NCI-H226 (cell line): ENCODE measurements at regions not wholly inside any gene's neighbourhood (a gene's known extent, or its start where the extent isn't known, plus 50 kb on each side); places are given as distances from the start of the nearest gene placed in this dataset.

Experiments used
- DNase-seq: peaks from one replicate; pipeline ENCODE4 v3.0.0-alpha.2; 2015

DNA sequence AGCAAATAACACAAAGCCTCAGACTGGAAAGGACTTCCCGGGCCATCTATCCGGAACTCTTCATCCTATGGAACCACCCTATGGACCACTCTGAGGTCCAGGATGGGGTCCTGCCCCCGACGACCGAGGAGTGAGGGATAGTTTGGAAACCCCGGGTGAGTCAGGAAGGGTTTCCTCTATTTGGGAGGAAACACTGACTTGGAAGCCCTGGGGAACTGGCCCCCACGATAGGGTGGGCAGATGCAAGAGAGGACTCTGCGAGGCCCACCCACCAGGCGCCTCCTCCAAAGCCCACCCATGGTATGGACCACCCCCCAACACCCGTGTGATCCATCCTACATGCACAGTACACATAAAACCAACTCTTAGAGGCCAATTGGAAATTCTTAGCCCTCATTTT is 69.4 kb downstream of the CPN2 start:
- no peak for DNase-seq

DNA sequence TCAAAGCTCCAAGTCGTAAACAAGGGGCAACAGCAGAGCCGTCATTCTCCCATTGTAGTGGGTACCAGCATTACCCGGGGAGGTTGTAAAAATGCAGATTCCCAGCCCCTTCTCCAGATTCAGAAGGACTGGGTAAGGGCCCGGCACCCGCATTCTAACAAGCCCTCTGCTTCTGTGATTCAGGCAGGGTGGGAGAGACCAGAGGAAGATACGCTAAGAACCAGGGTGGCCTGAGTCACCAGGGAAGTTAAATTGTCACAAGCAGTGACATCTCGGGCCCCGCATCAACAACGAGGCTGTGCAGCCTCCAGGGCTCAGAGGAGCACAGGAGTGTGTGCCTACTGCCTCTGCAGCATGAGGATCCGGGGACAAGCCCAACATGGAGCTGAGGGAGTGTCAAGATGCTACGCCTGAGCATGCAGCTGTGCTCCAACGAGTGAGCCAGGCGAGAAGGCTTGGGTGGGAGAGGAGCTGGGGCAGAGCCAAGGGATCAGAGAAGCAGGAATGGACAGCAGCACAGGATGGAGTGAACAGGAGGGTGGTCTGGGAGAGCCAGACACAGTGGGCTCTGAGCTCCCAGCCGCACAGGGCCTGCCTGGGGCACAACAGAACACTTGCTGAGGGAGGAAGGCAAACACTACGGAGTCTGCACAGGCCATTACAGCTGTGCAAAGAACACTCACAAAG is 68.5 kb downstream of the CPN2 start:
- DNase-seq: no peak

DNA sequence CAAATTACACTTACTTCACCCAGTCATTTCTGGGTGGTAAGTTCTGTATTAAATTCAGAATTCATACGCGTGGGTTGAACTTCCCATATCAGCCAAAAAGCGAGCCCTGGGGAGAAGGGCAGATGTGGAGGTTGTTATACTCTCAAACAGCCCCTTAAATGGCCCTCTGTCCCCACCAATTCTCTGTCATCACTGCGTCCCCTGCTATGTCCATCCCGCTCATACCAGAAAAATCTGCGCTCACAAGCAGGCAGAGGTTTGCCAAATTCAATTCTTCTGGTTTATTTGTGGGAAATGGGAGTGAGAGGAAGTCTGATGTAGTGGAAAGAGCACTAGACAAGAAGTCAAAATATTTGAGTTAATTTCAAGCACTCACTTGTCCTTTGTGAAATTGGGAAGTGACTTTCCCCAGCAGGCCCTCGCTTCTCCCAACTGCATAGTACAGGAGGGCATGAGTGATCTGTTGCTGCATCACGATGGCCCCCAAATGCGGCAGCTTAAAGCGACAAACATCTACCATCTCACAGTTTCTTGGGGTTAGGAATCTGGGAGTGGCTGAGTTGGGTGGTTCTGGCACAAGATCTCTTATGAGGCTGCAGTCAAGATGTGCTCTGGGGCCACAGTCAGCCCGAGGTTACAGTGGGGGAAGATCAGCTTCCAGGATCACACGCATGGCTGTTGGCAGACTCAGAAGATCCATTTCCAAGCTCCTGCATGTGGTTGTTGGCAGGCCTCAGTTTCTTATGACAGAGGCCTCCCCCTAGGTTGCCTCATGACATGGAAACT is 67.7 kb downstream of the CPN2 start:
- DNase-seq: no peak

DNA sequence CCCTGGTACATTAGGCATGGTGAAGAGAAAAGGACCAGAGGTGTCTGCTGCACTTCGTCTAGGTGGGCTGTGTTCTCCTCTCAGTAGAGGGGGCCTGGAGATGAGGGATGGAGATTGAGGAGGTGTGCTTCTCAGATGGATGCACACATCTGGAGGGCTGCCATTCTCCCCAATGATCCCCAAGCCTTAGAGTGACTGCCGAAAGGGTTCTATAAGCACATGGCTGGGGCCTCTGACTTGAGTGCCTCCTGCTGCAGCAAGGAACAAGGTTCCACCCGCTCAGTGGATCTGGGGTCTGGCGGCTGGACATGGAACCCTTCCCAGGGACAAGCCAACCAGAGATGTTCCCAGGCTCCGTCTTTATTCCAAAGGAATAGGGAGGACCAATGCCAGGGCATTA is 66.8 kb downstream of the CPN2 start:
- no peak for DNase-seq

DNA sequence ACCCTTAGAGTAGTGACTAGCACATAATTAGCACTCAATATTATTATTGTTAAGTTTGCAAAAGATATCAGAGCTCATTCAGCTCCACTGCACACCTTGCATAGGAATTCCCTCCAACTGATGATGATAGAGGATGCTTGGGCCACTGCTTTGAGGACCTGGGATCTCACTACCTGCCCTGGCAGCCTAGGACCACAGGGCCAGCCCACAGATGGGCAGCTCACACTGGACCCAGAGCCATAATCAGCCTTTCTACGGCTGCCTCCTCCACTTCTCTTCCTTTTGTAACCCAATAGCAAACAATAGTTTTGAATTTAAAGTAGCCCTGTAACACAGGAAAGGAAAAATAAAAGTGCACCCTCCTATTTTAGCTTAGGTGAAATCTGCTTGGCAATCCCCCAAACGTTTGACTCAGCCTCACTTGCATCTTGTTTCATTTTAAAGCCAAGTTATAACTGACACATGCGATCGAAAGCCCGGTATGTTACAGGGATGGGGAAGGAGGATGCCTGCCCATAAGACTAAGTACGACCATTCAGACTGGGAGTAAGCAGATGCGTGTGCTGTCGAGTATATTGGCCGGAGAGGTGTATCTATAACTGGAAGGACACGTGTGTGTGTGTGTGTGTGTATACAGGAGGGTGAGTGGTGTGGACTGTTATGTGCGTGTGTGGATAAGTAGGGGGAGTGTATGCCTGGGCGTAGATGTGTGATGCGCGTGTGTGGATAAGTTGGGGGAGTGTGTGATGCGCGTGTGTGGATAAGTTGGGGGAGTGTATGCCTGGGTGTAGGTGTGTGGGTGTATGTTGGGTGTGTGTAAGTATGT is 65.9 kb downstream of the CPN2 start:
- DNase-seq: peak; percentile 66

DNA sequence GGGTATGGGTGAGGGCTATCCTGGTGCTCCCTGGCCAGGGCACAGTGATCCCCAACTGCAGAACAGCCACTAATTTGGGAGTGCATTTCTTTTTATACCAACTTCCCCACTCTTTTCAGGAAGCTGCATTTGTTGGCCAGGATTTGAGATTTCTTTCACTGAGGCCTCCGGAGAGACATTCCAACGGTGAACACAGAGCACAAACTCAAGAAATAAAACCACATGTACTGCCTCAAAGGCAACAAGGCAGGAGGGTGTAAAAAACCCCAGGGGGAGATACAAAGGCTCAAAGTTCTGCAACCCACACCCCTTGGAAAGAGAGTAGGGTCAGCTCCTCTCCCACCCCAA is 65.3 kb downstream of the CPN2 start:
- no peak for DNase-seq

DNA sequence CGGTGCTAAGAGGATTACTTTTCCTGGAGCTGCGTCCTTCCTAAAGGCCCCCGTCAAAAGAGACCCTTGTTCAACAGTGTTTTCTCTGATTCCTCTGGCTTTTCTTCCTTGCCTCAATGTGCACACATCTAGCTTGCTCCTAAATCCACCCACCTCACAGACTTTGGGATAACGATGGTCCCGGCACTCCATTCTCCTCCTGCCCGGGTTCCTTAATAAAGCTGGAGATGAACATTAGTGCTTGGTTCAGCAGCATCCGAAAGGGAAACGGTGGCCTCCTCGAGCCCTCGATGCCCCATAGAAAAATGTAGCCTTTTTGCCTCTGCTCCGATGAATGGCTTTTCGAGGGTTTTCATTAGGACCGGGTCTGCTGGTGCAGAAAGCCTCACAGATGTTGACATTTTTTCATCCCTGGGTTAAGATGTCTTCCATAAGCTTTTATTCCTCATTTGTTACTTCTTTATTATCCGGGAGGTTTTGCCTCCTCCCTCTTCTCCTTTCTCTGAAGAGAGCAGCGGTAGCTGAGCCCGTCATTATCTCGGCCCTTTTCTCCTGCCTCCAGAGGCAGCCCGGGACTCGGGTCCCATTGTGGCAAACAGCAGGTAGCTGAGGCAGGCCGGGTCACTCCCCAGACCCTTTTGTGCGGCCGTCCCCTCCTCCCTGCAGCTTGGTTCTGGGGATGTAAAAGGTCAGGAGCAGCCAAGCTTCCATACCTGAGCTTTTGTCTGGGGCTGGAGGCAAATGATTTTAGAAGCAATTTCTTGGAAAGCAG is 64.6 kb downstream of the CPN2 start:
- DNase-seq: no peak

DNA sequence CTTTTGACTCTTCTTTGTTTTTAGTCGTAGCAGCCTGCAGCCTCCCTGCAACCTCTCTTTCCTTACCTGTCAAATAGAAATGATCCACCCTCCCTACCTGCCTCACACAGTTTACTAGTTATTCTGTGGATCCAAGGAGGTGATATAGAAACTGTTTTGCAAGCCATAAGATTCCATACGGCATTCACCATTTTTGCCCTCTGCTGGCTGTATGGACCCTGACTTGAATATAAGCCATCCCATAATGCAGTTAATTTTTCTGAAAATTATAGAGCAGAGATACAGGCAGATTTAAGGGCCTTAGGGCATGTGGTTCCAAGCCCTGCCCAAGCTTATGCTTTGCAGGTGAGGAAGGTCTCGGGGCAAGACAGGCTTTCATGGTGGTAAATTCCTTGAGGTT is 63.8 kb downstream of the CPN2 start:
- no peak for DNase-seq

DNA sequence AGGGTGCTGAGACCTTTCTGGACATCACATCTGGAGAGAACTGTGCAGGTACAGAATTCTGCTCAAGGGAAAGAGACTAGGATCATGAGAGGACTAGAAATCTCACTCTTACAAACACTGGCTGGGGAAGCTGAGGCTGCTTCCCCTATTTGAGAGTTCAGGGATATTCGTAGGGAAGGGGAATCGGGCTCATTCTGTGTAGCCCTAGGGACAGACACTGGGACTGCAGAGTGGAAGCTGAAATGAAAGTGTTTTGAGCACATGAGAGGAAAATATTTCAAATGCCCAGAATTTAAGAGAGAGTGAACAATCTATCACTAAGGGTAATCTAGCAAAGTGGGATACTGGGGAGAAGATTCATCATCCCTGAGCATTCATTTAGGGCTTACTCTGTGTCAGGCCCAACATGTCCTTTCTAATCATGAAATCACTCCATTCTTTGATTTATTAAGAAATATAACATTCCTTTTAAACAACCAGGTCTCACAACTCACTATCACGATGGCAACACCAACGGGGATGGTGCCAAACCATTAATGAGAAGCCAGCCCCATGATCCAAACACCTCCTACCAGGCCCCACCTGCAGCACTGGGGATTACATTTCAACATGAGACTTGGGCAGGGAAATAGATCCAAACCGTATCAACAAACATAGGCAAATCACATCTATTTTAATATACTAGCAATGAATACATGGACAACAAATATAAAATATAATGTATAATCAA is 63.0 kb downstream of the CPN2 start:
- no peak for DNase-seq
